GM18498 (cell line): ENCODE measurements at regions not wholly inside any gene's neighbourhood (a gene's known extent, or its start where the extent isn't known, plus 50 kb on each side); places are given as distances from the start of the nearest gene placed in this dataset.

Source experiments
- ATAC-seq: cut with Tn5 transposase; IDR thresholded peaks from one replicate; pipeline ENCODE4 v1.9.1; 2021; ENCODE audit warnings: mild to moderate bottlenecking, moderate library complexity; ENCODE audit not compliant: unreplicated experiment

- ATAC-seq: no peak
Measured at GRCh38 chr1:23615852-23616251, 56.6 kb upstream of the ID3 start.

GRCh38 chr1:23615423-23615822 lies 56.1 kb upstream of the ID3 start:
- no peak for ATAC-seq

DNA sequence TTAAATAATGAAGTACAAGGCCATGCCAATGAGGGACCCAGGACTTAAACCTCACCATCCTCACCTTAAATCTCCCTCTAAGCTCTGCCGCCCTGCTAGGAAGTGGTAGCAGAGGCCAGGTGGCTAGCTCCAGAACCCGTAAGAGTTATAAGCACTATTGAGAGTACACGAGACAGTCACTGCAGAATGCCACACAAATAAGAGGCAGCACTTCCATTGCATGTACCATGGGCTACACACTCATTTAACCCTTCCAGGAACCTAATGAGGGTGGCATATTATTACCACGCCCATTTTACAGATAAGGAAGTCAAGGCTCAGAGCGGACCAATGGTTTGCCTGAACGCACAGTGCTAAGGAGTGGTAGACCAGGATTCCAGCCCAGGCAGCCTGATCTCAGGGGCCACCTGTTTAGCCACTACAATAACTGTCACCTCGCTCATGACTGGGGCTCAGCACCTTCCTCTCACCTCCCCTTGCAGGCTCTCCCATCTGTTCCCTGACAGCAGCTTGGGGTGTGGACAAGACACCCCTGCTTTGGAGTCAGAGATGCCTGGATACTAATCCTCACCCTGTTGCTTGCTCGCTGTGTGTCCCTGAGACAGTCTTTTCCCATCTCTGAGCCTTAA lies 54.8 kb upstream of the ID3 start:
- ATAC-seq: no peak

GRCh38 chr1:23613191-23614031 lies 54.1 kb upstream of the ID3 start:
- peak; percentile 39 for ATAC-seq

DNA sequence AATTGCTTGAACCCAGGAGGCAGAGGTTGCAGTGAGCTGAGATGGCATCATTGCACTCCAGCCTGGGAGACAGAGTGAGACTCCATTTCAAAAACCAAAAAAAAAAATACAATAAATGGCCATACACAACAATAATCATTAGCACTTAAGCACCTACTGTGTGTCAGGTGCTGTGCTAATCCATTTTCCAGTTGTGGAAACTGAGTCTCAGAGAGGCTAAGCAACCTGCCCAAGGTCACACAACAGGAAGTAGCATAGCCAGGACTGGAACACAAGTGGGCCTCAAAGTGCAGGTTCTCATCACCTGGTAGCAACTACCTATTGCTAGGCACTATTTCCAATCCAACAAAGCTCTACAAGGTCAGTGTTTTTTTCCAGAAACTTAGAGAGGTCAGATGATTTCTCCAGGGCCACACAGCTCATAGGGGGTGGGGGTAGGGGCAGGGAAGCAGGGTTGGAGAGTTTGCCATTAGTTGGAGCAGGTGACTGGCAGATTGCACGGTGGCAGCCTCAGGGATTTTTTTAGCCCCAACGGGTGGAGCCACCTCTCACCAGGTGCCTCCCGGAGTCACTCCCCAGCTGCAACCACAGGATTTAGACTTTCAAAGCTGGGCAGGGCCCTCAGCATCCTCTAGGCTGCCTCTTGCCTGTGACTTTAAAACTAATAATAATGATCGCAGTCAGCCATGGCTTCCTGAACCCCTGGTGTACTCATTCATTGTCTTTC lies 52.5 kb upstream of the ID3 start:
- no peak for ATAC-seq

DNA sequence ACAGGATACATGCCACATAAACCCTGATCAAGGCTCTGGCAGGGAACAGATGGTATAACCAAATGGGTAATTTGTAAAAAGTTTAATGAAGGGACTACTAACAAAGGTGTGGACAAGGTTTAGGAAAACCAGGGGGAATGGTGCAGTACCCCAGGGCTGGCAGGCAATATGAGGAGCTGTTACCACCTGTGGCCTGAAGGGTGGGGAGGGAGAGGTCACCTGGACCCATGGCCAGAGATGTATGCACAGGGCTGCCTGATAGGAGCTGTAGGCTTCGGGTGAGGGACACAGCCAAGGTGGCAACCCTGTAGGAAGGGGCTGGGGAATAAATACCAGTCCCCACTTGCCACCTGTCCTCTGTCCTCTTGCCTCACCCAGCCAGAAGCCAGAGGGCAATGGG lies 51.4 kb upstream of the ID3 start:
- no peak for ATAC-seq

- no peak for ATAC-seq
Measured at GRCh38 chr1:23609971-23610370, 50.7 kb upstream of the ID3 start.
